ENCODE measurements at regions not wholly inside any gene's neighbourhood (a gene's known extent, or its start where the extent isn't known, plus 50 kb on each side); places are given as distances from the start of the nearest gene placed in this dataset.

GRCh38 chr5:44225231-44226160, 163.7 kb downstream of the FGF10 start:
- Histone ChIP-seq H3K27ac (ENCODE audit: extremely low read depth, low read depth, low read length) (no peak overlapping the region), H3K36me3 (ENCODE audit: control insufficient read depth in 2 of 2, insufficient read depth in 1 of 2, low read length in 2 of 2) (no peaks in the 10 kb centered on the region), H3K4me1 (ENCODE audit: control insufficient read depth, insufficient read depth, low read length) (no peaks in the 10 kb centered on the region), H3K9me3 (ENCODE audit: control insufficient read depth, insufficient read depth, low read depth, low read length) (no peaks in the 10 kb centered on the region), H3K4me3 (ENCODE audit: low read depth, low read length) (no peak overlapping the region)
- ChIA-PET POLR2A (no interaction called here), CTCF (no interaction called here)
- no peak for TF ChIP-seq INSM2 (tag by site-specific recombination; IDR thresholded peaks at IDR 0.05)
- TF ChIP-seq ZSCAN23 (tag by site-specific recombination; IDR thresholded peaks at IDR 0.05), result no peak
- TF ChIP-seq ZNF544 (tag by site-specific recombination; IDR thresholded peaks at IDR 0.05), result no peak
- TF ChIP-seq BCL11B (tag by site-specific recombination; IDR thresholded peaks at IDR 0.05; ENCODE audit: low read depth), result no peak
- TF ChIP-seq MYNN (tag by site-specific recombination; IDR thresholded peaks at IDR 0.05; ENCODE audit: borderline replicate concordance), result no peak
- no peak for TF ChIP-seq ZNF239 (tag by site-specific recombination; IDR thresholded peaks at IDR 0.05)

GRCh38 chr5:44199408-44199807, 189.8 kb downstream of the FGF10 start:
- no peak for TF ChIP-seq ZNF548 (tag by site-specific recombination; IDR thresholded peaks at IDR 0.05)
- no peak for TF ChIP-seq SP7 (tag by site-specific recombination; IDR thresholded peaks at IDR 0.05)
- no peak for TF ChIP-seq ZNF837 (tag by site-specific recombination; IDR thresholded peaks at IDR 0.05)
- no peak for TF ChIP-seq TRIM28 (IDR thresholded peaks at IDR 0.05; ENCODE audit: borderline replicate concordance, low read length)
- no peak for TF ChIP-seq KLF1 (tag by site-specific recombination; IDR thresholded peaks at IDR 0.05)
- no peak for TF ChIP-seq ZNF341 (tag by site-specific recombination; IDR thresholded peaks at IDR 0.05; ENCODE audit: low read depth)
- TF ChIP-seq ZNF292 (tag by site-specific recombination; IDR thresholded peaks at IDR 0.05; ENCODE audit: borderline replicate concordance, low read depth), result no peak
- TF ChIP-seq TCF7L2 (IDR thresholded peaks at IDR 0.05; ENCODE audit: borderline replicate concordance, low read depth, low read length), result no peak
- no peak for TF ChIP-seq ZNF48 (tag by site-specific recombination; IDR thresholded peaks at IDR 0.05)
- no peak for TF ChIP-seq ZNF416 (tag by site-specific recombination; IDR thresholded peaks at IDR 0.05)
- TF ChIP-seq ZNF692 (tag by site-specific recombination; IDR thresholded peaks at IDR 0.05), result no peak
- no peak for TF ChIP-seq ZNF121 (tag by site-specific recombination; IDR thresholded peaks at IDR 0.05)
- no peak for TF ChIP-seq ZNF2 (tag by site-specific recombination; IDR thresholded peaks at IDR 0.05)
- TF ChIP-seq ZBTB48 (tag by site-specific recombination; IDR thresholded peaks at IDR 0.05), result no peak
- Histone ChIP-seq H3K36me3 (ENCODE audit: control insufficient read depth in 2 of 2, insufficient read depth in 1 of 2, low read length in 2 of 2) (no peaks in the 10 kb centered on the region), H3K9me3 (ENCODE audit: control insufficient read depth, insufficient read depth, low read depth, low read length) (no peaks in the 10 kb centered on the region), H3K27ac (ENCODE audit: extremely low read depth, low read depth, low read length) (no peak overlapping the region), H3K4me3 (ENCODE audit: low read depth, low read length) (no peak overlapping the region), H3K4me1 (ENCODE audit: control insufficient read depth, insufficient read depth, low read length) (no peaks in the 10 kb centered on the region)
- POLR2A ChIA-PET, result no interaction called here
- CTCF ChIA-PET, result interaction anchor here (0.7 kb wide), 1 partner anchor 157 kb away, joined by 3 read pairs; no protein-coding TSS in a partner anchor

GRCh38 chr5:44189255-44189654, 200.0 kb downstream of the FGF10 start:
- Histone ChIP-seq H3K9me3 (ENCODE audit: control insufficient read depth, insufficient read depth, low read depth, low read length) (no peaks in the 10 kb centered on the region), H3K4me3 (ENCODE audit: low read depth, low read length) (no peak overlapping the region), H3K4me1 (ENCODE audit: control insufficient read depth, insufficient read depth, low read length) (no peaks in the 10 kb centered on the region), H3K36me3 (ENCODE audit: control insufficient read depth in 2 of 2, insufficient read depth in 1 of 2, low read length in 2 of 2) (no peaks in the 10 kb centered on the region), H3K27ac (ENCODE audit: extremely low read depth, low read depth, low read length) (no peak overlapping the region)
- ChIA-PET CTCF (interaction anchor here (0.6 kb wide), 1 partner anchor 921 kb away, joined by 4 read pairs; no protein-coding TSS in a partner anchor), POLR2A (no interaction called here)
- TF ChIP-seq MZF1 (tag by site-specific recombination; IDR thresholded peaks at IDR 0.05; ENCODE audit: borderline replicate concordance), result no peak
- TF ChIP-seq ZNF544 (tag by site-specific recombination; IDR thresholded peaks at IDR 0.05), result no peak
- no peak for TF ChIP-seq ZNF623 (tag by site-specific recombination; IDR thresholded peaks at IDR 0.05)
- no peak for TF ChIP-seq ZNF843 (tag by site-specific recombination; IDR thresholded peaks at IDR 0.05)

Measured in HEK293 (cell line).